ENCODE measurements at regions not wholly inside any gene's neighbourhood (a gene's known extent, or its start where the extent isn't known, plus 50 kb on each side); places are given as distances from the start of the nearest gene placed in this dataset.

DNA sequence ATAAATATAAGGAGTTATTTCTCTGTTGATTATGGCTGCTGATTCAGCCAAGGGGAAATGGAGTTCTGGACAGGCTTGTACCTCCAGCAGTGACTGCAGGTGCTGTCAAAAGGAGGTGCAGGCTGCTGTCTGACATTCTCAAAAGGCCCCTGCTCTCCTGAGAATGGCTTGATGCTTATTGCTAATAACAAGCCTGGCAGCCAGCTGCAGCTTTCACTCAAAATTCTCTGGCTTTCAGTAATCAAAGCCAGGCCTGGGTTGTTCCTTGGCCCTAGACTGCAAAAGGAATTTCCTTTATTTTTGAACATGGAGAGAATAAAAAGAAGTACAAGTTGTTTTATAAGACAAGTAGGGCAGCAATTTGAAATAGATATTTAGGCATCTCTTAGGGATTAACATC lies 575.9 kb downstream of the MID1IP1 start:
- TF ChIP-seq, protein P1, sequence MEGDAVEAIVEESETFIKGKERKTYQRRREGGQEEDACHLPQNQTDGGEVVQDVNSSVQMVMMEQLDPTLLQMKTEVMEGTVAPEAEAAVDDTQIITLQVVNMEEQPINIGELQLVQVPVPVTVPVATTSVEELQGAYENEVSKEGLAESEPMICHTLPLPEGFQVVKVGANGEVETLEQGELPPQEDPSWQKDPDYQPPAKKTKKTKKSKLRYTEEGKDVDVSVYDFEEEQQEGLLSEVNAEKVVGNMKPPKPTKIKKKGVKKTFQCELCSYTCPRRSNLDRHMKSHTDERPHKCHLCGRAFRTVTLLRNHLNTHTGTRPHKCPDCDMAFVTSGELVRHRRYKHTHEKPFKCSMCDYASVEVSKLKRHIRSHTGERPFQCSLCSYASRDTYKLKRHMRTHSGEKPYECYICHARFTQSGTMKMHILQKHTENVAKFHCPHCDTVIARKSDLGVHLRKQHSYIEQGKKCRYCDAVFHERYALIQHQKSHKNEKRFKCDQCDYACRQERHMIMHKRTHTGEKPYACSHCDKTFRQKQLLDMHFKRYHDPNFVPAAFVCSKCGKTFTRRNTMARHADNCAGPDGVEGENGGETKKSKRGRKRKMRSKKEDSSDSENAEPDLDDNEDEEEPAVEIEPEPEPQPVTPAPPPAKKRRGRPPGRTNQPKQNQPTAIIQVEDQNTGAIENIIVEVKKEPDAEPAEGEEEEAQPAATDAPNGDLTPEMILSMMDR (IDR thresholded peaks at IDR 0.05; ENCODE audit: low read depth, low read length) = no peak
- DNase-seq (ENCODE audit: extremely low read depth, low read depth) = no peak

DNA sequence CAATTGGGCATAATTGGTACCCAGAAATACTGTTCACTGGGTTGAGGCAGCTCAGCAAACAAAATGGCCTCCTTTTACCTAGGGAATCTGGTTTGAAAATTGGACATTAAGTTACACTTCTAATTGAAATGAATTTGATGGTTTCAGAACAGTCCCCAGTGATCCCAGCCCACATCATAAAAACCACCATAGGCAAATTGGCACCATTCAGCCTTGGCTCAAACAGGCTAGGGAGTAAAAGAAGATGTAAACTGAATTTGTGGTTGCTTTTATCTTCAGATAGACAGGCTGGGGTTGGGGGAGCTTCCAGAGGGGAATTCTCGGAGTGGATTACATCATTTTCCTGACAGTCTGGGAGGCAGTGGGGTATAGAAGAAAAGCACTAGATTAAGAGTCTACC lies 576.5 kb downstream of the MID1IP1 start:
- DNase-seq (ENCODE audit: extremely low read depth, low read depth) = no peak

DNA sequence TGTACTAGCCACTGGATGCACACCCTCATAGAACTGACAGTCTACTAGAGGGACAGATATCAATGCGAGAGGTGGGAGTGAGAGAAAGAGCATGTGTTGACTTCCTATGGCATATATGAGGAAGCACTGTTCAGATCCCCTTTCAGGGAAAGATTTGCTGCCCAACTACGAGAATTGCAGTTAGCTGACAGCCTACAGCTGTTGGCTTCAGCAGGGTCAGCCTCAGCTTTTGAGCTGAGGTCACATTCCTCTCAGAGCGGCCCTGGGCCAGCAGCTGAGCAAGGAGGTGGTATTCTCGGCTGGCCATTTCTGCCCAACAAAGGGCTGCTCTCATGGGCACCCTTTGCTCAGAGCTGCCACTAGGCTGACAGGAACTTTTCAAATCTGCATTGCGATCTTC lies 580.2 kb downstream of the MID1IP1 start:
- DNase-seq (ENCODE audit: extremely low read depth, low read depth) = no peak
- TF ChIP-seq, protein P1 (IDR thresholded peaks at IDR 0.05; ENCODE audit: low read depth, low read length) = no peak

More for the DNA sequence above, 576.5 kb downstream of the MID1IP1 start:
- TF ChIP-seq, protein P1 (IDR thresholded peaks at IDR 0.05; ENCODE audit: low read depth, low read length) = no peak

DNA sequence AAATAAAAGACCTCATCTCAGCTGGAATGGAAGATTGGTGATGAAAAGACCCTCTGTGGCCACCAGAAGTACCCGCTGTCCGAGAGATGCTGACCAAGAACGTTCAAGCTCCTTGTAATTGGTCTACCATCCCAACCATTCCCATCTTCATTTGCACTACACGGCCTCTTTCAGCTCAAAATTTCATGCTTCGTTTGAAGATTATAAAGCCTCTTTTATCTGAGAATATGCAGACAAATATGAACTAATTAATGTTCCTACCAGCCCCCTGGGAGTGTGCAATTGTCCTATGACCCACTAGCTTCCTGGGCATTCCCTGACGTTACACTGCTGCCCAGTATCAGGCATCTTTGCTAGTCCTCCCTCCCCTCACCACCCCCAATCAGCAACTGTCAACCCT lies 583.7 kb downstream of the MID1IP1 start:
- TF ChIP-seq, protein P1 (IDR thresholded peaks at IDR 0.05; ENCODE audit: low read depth, low read length) = no peak
- no peak for DNase-seq (ENCODE audit: extremely low read depth, low read depth)

DNA sequence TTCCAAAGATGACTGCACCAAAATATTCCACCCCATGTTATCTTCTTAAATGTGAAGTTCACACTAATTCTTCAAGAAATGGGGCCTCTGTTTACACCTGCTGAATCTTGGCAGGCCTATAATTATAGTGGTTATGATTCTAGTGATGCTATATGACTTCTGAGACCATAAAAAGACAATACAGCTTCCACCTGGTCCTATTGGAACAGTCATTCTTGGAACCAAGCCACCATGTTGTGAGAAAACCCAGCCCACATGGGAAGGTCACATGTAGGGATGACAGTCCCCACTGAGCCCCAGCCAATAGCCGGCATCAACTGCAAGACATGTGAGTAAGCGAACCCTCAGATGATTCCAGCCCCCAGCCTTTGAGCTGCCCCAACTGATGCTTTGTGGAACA lies 587.5 kb downstream of the MID1IP1 start:
- TF ChIP-seq, protein P1 (IDR thresholded peaks at IDR 0.05; ENCODE audit: low read depth, low read length) = no peak
- no peak for DNase-seq (ENCODE audit: extremely low read depth, low read depth)

- DNase-seq (ENCODE audit: extremely low read depth, low read depth) = no peak
- TF ChIP-seq, protein P1 (IDR thresholded peaks at IDR 0.05; ENCODE audit: low read depth, low read length) = no peak
Measured at GRCh38 chrX:39396358-39396995, 595.2 kb downstream of the MID1IP1 start.

GRCh38 chrX:39397561-39398199 lies 596.4 kb downstream of the MID1IP1 start:
- TF ChIP-seq, protein P1 (IDR thresholded peaks at IDR 0.05; ENCODE audit: low read depth, low read length) = no peak
- no peak for DNase-seq (ENCODE audit: extremely low read depth, low read depth)

Data from AG09319 (cell line).